Peyer's patch (tissue), 4 donors: ENCODE measurements at regions not wholly inside any gene's neighbourhood (a gene's known extent, or its start where the extent isn't known, plus 50 kb on each side); places are given as distances from the start of the nearest gene placed in this dataset.

ENCODE experiments used
- DNase-seq, 3 donors: peaks; one replicate each; pipeline ENCODE4 v3.0.0-alpha.2; 2017 to 2019
- H3K27ac ChIP-seq, 4 donors: fragments of 200-600 bp; sonication (generic); one replicate each; pipeline ENCODE4 v1.5.1; 2016 to 2019
- H3K27me3 ChIP-seq, 2 donors: fragments of 200-600 bp; sonication (generic); one replicate each; pipeline ENCODE4 v1.5.1; 2019
- H3K36me3 ChIP-seq, 3 donors: fragments of 200-600 bp; sonication (generic); one replicate each; pipeline ENCODE4 v1.5.1; 2016 to 2019
- H3K4me1 ChIP-seq, 4 donors: fragments of 200-600 bp; sonication (generic); one replicate each; pipeline ENCODE4 v1.5.1; 2016 to 2019
- H3K4me3 ChIP-seq, 4 donors: fragments of 200-600 bp; sonication (generic); 1 replicate in 3 of 4; 2 replicates in 1 of 4; pipeline ENCODE4 v1.5.1; 2016 to 2019; ENCODE audit warnings: mild to moderate bottlenecking in 1 of 4
- H3K9me3 ChIP-seq, 4 donors: fragments of 200-600 bp; sonication (generic); one replicate each; pipeline ENCODE4 v1.5.1; 2016 to 2019; ENCODE audit warnings: mild to moderate bottlenecking in 1 of 4
- CTCF ChIP-seq, 6 experiments: fragments of 450-650 bp in 4 of 6; fragments of 200-600 bp in 2 of 6; sonication (generic) in 1 of 6; IDR thresholded peaks; one replicate each; pipeline ENCODE4 v1.5.1; 2017 to 2019; ENCODE audit warnings: antibody characterized with exemption in 6 of 6, mild to moderate bottlenecking in 3 of 6, moderate library complexity in 1 of 6
- POLR2A ChIP-seq, 2 donors: fragments of 450-650 bp; IDR thresholded peaks; one replicate each; pipeline ENCODE4 v1.5.1; 2017; ENCODE audit warnings: antibody characterized with exemption in 2 of 2, mild to moderate bottlenecking in 2 of 2, moderate library complexity in 2 of 2

- Histone ChIP-seq H3K36me3 (no peaks in the 10 kb centered on the region), H3K27ac (no peak overlapping the region), H3K4me3 (no peak overlapping the region), H3K9me3 (peaks cover 0 to 7% (median 0%) of the 10 kb centered on the region in 4 donors), H3K27me3 (no peaks in the 10 kb centered on the region), H3K4me1 (peaks cover 0 to 10% (median 6%) of the 10 kb centered on the region in 4 donors)
- TF ChIP-seq CTCF (IDR thresholded peaks at IDR 0.05): no peak
- TF ChIP-seq POLR2A (IDR thresholded peaks at IDR 0.05): no peak
- DNase-seq: no peak
Measured at GRCh38 chr1:58917436-58917835, 133.6 kb upstream of the JUN start.

- H3K27me3 ChIP-seq: no peaks in the 10 kb centered on the region
- TF ChIP-seq CTCF (IDR thresholded peaks at IDR 0.05) (no peak), POLR2A (IDR thresholded peaks at IDR 0.05) (no peak)
- H3K4me3 ChIP-seq: no peak overlapping the region
- no peak overlapping the region for H3K27ac ChIP-seq
- no peak for DNase-seq
- peaks cover 0 to 23% (median 7%) of the 10 kb centered on the region in 4 donors for H3K4me1 ChIP-seq
- H3K36me3 ChIP-seq: no peaks in the 10 kb centered on the region
- H3K9me3 ChIP-seq: peaks cover 0 to 7% (median 0%) of the 10 kb centered on the region in 4 donors
Measured at GRCh38 chr1:58919226-58919958, 135.5 kb upstream of the JUN start.

- TF ChIP-seq POLR2A (IDR thresholded peaks at IDR 0.05) (no peak), CTCF (IDR thresholded peaks at IDR 0.05) (no peak)
- no peak for DNase-seq
- Histone ChIP-seq H3K4me1 (peaks cover 0 to 26% (median 7%) of the 10 kb centered on the region in 4 donors), H3K9me3 (peaks cover 0 to 6% (median 0%) of the 10 kb centered on the region in 4 donors), H3K27ac (no peak overlapping the region), H3K27me3 (no peaks in the 10 kb centered on the region), H3K4me3 (no peak overlapping the region), H3K36me3 (no peaks in the 10 kb centered on the region)
Measured at GRCh38 chr1:58919959-58920321, 136.1 kb upstream of the JUN start.

GRCh38 chr1:58921342-58921741 lies 137.5 kb upstream of the JUN start:
- Histone ChIP-seq H3K27me3 (no peaks in the 10 kb centered on the region), H3K9me3 (no peaks in the 10 kb centered on the region)
- DNase-seq: no peak

DNA sequence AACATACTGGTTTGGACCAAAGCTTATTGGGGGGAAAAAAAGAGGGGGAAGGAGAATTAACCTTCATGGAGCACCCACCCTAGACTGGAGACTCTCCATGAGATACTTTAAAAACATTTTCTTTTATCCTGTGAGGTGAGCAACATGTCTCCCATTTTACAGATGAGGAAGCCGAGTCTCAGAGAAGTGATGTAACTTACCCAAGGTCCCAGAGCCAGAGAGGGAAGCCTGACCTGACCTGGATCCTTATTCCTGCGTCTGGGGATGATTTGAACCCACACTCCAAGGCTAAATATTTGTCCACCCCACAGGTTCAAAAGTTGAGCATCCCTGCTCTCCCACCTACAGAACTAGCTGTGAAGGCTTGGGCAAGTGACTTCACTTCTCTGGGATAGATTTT lies 137.9 kb upstream of the JUN start:
- DNase-seq: no peak
- Histone ChIP-seq H3K4me1 (peaks cover 0 to 35% (median 7%) of the 10 kb centered on the region in 4 donors), H3K4me3 (no peak overlapping the region), H3K36me3 (no peaks in the 10 kb centered on the region), H3K27ac (peak overlapping the region in 3 of 4 donors; percentile 52 to 92 (median 88)), H3K27me3 (no peaks in the 10 kb centered on the region), H3K9me3 (no peaks in the 10 kb centered on the region)
- TF ChIP-seq CTCF (IDR thresholded peaks at IDR 0.05) (no peak), POLR2A (IDR thresholded peaks at IDR 0.05) (no peak)

More at GRCh38 chr1:58921342-58921741, 137.5 kb upstream of the JUN start:
- peaks cover 0 to 31% (median 7%) of the 10 kb centered on the region in 4 donors for H3K4me1 ChIP-seq
- H3K36me3 ChIP-seq: no peaks in the 10 kb centered on the region
- H3K27ac ChIP-seq: peak overlapping the region in 3 of 4 donors; percentile 52 to 92 (median 88)
- TF ChIP-seq POLR2A (IDR thresholded peaks at IDR 0.05) (no peak), CTCF (IDR thresholded peaks at IDR 0.05) (no peak)
- H3K4me3 ChIP-seq: no peak overlapping the region
